AG08395 (cell line): ENCODE measurements at regions not wholly inside any gene's neighbourhood (a gene's known extent, or its start where the extent isn't known, plus 50 kb on each side); places are given as distances from the start of the nearest gene placed in this dataset.

Experiments
- DNase-seq: peaks from one replicate; pipeline ENCODE4 v3.0.0; 2012; ENCODE audit warnings: mixed read lengths, low spot score

- no peak for DNase-seq
Observed at GRCh38 chr1:208903251-208903905, 659.2 kb upstream of the PLXNA2 start.

- DNase-seq: no peak
Observed at GRCh38 chr1:208907790-208908189, 663.6 kb upstream of the PLXNA2 start.

GRCh38 chr1:208909011-208909984 is 665.1 kb upstream of the PLXNA2 start:
- DNase-seq: no peak

- DNase-seq: no peak
Observed at GRCh38 chr1:208910161-208910560, 666.0 kb upstream of the PLXNA2 start.

GRCh38 chr1:208917281-208917680 is 666.2 kb upstream of the CAMK1G start:
- DNase-seq: no peak

- DNase-seq: no peak
Observed at GRCh38 chr1:208917723-208918122, 665.8 kb upstream of the CAMK1G start.

GRCh38 chr1:208918160-208918559 is 665.4 kb upstream of the CAMK1G start:
- DNase-seq: no peak

GRCh38 chr1:208919371-208919770 is 664.1 kb upstream of the CAMK1G start:
- DNase-seq: peak; percentile 76

- DNase-seq: no peak
Observed at GRCh38 chr1:208921259-208921658, 662.3 kb upstream of the CAMK1G start.

- DNase-seq: peak; percentile 45
Observed at GRCh38 chr1:208923456-208923855, 660.1 kb upstream of the CAMK1G start.

GRCh38 chr1:208923946-208924720 is 659.4 kb upstream of the CAMK1G start:
- DNase-seq: peak; percentile 38

- DNase-seq: no peak
Observed at GRCh38 chr1:208924928-208925327, 658.6 kb upstream of the CAMK1G start.

GRCh38 chr1:208928349-208929010 is 655.0 kb upstream of the CAMK1G start:
- no peak for DNase-seq

- peak; percentile 79 for DNase-seq
Observed at GRCh38 chr1:208929575-208929974, 653.9 kb upstream of the CAMK1G start.

GRCh38 chr1:208931936-208932335 is 651.6 kb upstream of the CAMK1G start:
- DNase-seq: no peak

- DNase-seq: no peak
Observed at GRCh38 chr1:208933984-208934525, 649.5 kb upstream of the CAMK1G start.

GRCh38 chr1:208934933-208935332 is 648.6 kb upstream of the CAMK1G start:
- DNase-seq: no peak

GRCh38 chr1:208935517-208936187 is 647.9 kb upstream of the CAMK1G start:
- no peak for DNase-seq

GRCh38 chr1:208939537-208940085 is 643.9 kb upstream of the CAMK1G start:
- DNase-seq: no peak

- DNase-seq: no peak
Observed at GRCh38 chr1:208942394-208943130, 641.0 kb upstream of the CAMK1G start.
